T-helper 2 cell treated with Interferon-gamma antibody and Interleukin-4, amounts not matched to agents 5 μg/mL and 100 μg/mL, for 36 hours (primary cell): ENCODE measurements at regions not wholly inside any gene's neighbourhood (a gene's known extent, or its start where the extent isn't known, plus 50 kb on each side); places are given as distances from the start of the nearest gene placed in this dataset.

Experiments
- DNase-seq: peaks from one replicate; pipeline ENCODE4 v3.0.0; 2021; ENCODE audit warnings: low spot score
- H3K27ac Mint-ChIP-seq: one replicate; pipeline ENCODE4 v1.8.0; 2021; ENCODE audit warnings: mild to moderate bottlenecking, mixed read lengths
- H3K27me3 Mint-ChIP-seq: one replicate; pipeline ENCODE4 v1.8.0; 2021; ENCODE audit warnings: low read depth, mixed read lengths
- H3K36me3 Mint-ChIP-seq: one replicate; pipeline ENCODE4 v1.8.0; 2021; ENCODE audit warnings: low read depth, mixed read lengths
- H3K4me1 Mint-ChIP-seq: one replicate; pipeline ENCODE4 v1.8.0; 2021; ENCODE audit warnings: low read depth, mixed read lengths
- H3K4me3 Mint-ChIP-seq: one replicate; pipeline ENCODE4 v1.8.0; 2022; ENCODE audit warnings: mild to moderate bottlenecking, moderate library complexity, mixed read lengths
- H3K9me3 Mint-ChIP-seq: one replicate; pipeline ENCODE4 v1.8.0; 2021; ENCODE audit warnings: mixed read lengths

DNA sequence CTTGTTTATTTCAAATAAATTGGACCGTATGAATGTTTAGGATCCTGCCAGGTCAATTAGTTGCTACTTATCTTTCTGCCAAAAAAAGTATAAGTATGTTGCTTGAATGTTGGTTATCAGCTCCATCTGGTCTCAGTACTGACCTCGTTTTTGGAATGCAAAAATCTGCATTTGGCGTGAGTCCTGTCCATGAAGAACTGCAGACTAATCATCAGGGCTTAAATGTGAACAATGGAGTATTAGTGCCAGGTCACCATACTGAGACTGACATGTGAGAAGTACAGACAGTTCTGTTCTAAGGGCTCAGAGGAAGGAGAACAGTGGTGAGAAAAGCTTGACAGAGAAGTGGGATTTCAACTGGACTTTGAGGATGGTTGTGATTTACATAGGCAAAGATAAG is 393.1 kb upstream of the SLC14A2 start:
- no peak for DNase-seq
- Mint-ChIP-seq H3K4me1 (no peaks in the 10 kb centered on the region), H3K27me3 (peaks cover 3% of the 10 kb centered on the region), H3K9me3 (no peaks in the 10 kb centered on the region), H3K4me3 (no peak overlapping the region), H3K36me3 (no peaks in the 10 kb centered on the region), H3K27ac (no peak overlapping the region)

- Mint-ChIP-seq H3K9me3 (no peaks in the 10 kb centered on the region), H3K27me3 (no peaks in the 10 kb centered on the region), H3K4me1 (no peaks in the 10 kb centered on the region), H3K27ac (no peak overlapping the region), H3K4me3 (no peak overlapping the region), H3K36me3 (no peaks in the 10 kb centered on the region)
- DNase-seq: no peak
Measured at GRCh38 chr18:45227001-45227742, 388.1 kb upstream of the SLC14A2 start.

DNA sequence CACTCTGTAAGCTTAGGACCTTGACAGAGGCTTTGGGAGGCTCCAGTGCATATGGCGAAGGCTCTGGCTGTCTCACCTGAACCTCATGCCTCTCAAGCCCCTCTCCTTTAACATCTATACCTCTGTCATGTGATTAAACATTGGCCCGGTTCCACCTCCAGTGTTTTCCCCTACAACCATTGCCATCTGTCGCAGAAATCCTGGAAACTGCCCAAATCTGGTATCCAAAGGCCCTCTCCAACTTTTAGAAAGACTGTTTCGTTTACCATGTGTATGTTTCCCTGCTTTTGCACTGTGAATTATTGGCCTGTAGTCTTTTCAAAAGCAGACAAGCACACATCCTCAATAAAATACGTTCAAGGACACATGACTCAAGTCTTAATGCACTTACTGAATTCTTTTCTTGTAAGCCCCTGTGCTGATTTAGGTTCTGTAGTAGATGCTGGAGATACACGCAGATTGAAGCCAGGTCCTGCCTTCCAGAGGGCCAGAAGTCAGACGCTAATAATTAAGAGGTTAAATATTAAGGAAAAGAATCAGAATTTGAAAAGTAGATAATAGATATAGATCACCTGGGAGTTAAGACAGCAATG is 386.4 kb upstream of the SLC14A2 start:
- Mint-ChIP-seq H3K36me3 (no peaks in the 10 kb centered on the region), H3K27ac (no peak overlapping the region), H3K4me1 (no peaks in the 10 kb centered on the region), H3K4me3 (no peak overlapping the region), H3K9me3 (no peaks in the 10 kb centered on the region), H3K27me3 (no peaks in the 10 kb centered on the region)
- DNase-seq: no peak

GRCh38 chr18:45231617-45232016 is 383.7 kb upstream of the SLC14A2 start:
- no peak for DNase-seq
- Mint-ChIP-seq H3K9me3 (no peaks in the 10 kb centered on the region), H3K27me3 (no peaks in the 10 kb centered on the region), H3K4me1 (no peaks in the 10 kb centered on the region), H3K36me3 (no peaks in the 10 kb centered on the region), H3K4me3 (no peak overlapping the region), H3K27ac (no peak overlapping the region)

GRCh38 chr18:45232061-45232460 is 383.2 kb upstream of the SLC14A2 start:
- Mint-ChIP-seq H3K36me3 (no peaks in the 10 kb centered on the region), H3K9me3 (no peaks in the 10 kb centered on the region), H3K4me3 (no peak overlapping the region), H3K27me3 (no peaks in the 10 kb centered on the region), H3K27ac (no peak overlapping the region), H3K4me1 (no peaks in the 10 kb centered on the region)
- no peak for DNase-seq

DNA sequence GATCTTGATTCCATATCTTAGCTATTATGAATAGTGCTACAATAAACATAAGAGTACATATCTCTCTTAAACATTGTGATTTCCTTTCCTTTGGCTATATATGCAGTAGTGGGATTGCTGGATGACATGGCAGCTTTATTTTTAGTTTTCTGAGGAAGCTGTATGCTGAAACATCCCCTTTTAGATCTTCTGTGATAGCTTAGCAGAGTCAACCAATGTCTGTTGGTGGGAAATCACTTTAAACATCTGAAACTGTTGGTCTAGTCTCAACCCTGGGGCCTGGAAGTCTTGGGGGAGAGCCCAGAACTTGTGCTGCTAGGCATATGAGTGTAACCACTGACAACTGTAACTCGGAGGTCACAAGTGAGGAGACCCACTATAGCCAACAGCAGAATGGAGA is 378.6 kb upstream of the SLC14A2 start:
- Mint-ChIP-seq H3K9me3 (no peaks in the 10 kb centered on the region), H3K27me3 (no peaks in the 10 kb centered on the region), H3K36me3 (no peaks in the 10 kb centered on the region), H3K4me1 (no peaks in the 10 kb centered on the region), H3K4me3 (no peak overlapping the region), H3K27ac (no peak overlapping the region)
- no peak for DNase-seq

GRCh38 chr18:45237343-45238098 is 377.8 kb upstream of the SLC14A2 start:
- no peaks in the 10 kb centered on the region for H3K36me3 Mint-ChIP-seq
- no peaks in the 10 kb centered on the region for H3K9me3 Mint-ChIP-seq
- no peaks in the 10 kb centered on the region for H3K27me3 Mint-ChIP-seq
- H3K27ac Mint-ChIP-seq: no peak overlapping the region
- no peaks in the 10 kb centered on the region for H3K4me1 Mint-ChIP-seq
- no peak for DNase-seq
- H3K4me3 Mint-ChIP-seq: no peak overlapping the region

GRCh38 chr18:45241271-45241670 is 374.0 kb upstream of the SLC14A2 start:
- no peak for DNase-seq
- Mint-ChIP-seq H3K27ac (no peak overlapping the region), H3K36me3 (no peaks in the 10 kb centered on the region), H3K9me3 (no peaks in the 10 kb centered on the region), H3K4me3 (no peak overlapping the region), H3K27me3 (no peaks in the 10 kb centered on the region), H3K4me1 (no peaks in the 10 kb centered on the region)

DNA sequence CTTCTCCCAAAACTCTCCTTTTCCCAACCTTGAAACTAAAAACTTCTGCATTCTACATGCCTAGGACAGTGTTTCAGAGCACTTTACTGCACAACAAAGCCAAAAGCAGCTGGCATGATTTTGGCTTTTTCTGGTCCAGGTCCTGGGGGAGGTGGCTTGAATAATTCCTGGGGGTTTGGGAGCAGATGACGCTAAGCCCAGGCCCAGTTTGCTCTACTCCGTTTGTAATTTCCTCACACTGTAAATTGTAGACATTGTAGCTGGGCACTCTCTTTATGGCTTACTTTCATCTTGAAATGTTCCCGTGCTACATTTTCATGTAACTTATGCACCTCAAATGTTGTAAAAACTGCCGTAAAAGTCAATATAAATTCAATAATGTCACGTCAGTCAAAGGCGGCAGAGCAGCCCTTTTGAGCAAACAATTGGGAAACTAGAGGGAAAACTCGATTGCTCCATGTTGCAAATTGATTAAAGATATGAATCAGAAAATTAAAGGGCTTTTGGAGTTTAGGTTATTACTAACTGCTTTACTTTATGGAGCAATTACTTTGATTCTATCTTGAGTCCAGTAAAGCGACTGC is 373.2 kb upstream of the SLC14A2 start:
- Mint-ChIP-seq H3K9me3 (no peaks in the 10 kb centered on the region), H3K27ac (no peak overlapping the region), H3K27me3 (no peaks in the 10 kb centered on the region), H3K4me1 (no peaks in the 10 kb centered on the region), H3K4me3 (no peak overlapping the region), H3K36me3 (no peaks in the 10 kb centered on the region)
- no peak for DNase-seq

DNA sequence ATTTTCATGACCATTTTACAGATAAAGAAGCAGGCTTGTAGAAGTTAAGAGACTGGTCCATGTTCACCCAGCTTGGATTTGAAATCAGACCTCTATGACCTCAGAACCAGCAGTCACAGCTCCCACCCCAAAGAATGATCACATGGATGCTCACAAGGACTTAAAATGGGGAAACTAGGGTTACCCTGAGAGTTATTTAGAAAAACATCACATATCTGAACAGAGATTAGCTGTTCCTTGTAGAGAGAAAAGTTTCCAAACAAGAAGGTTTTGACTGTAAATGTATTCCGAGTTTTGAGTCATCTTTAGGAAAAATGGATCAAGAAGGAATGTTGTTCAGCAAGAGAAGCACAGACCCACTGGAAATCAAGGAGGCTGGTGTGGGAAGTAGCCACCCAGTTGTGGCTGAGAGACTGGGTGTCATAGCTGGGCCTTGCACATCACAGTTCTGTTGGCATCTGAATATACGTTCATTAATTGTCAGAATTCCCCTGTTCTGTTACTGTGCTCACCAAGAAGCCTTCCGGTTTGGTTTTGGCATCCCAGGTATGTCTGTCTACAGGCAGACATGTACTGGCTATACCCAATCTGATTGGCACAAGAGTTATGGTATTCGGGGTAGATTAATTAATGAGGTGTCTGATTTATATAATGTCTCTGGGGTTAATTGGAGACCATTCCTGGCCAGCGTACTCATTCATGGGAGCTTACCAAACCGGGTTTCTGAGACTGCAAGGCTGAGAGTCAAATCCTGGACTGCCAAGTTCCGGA is 371.8 kb upstream of the SLC14A2 start:
- Mint-ChIP-seq H3K27me3 (no peaks in the 10 kb centered on the region), H3K4me3 (no peak overlapping the region), H3K36me3 (no peaks in the 10 kb centered on the region), H3K9me3 (no peaks in the 10 kb centered on the region), H3K27ac (no peak overlapping the region), H3K4me1 (no peaks in the 10 kb centered on the region)
- no peak for DNase-seq

- Mint-ChIP-seq H3K4me3 (no peak overlapping the region), H3K27me3 (no peaks in the 10 kb centered on the region), H3K4me1 (no peaks in the 10 kb centered on the region), H3K36me3 (no peaks in the 10 kb centered on the region), H3K27ac (no peak overlapping the region), H3K9me3 (no peaks in the 10 kb centered on the region)
- no peak for DNase-seq
Measured at GRCh38 chr18:45245091-45245511, 370.2 kb upstream of the SLC14A2 start.

GRCh38 chr18:45248240-45248903 is 366.9 kb upstream of the SLC14A2 start:
- H3K27me3 Mint-ChIP-seq: no peaks in the 10 kb centered on the region
- no peak for DNase-seq
- no peaks in the 10 kb centered on the region for H3K9me3 Mint-ChIP-seq
- H3K4me3 Mint-ChIP-seq: no peak overlapping the region
- H3K36me3 Mint-ChIP-seq: no peaks in the 10 kb centered on the region
- H3K4me1 Mint-ChIP-seq: no peaks in the 10 kb centered on the region
- H3K27ac Mint-ChIP-seq: no peak overlapping the region

GRCh38 chr18:45249246-45249661 is 366.0 kb upstream of the SLC14A2 start:
- H3K27me3 Mint-ChIP-seq: no peaks in the 10 kb centered on the region
- no peak for DNase-seq
- no peaks in the 10 kb centered on the region for H3K9me3 Mint-ChIP-seq
- H3K36me3 Mint-ChIP-seq: no peaks in the 10 kb centered on the region
- H3K27ac Mint-ChIP-seq: no peak overlapping the region
- H3K4me3 Mint-ChIP-seq: no peak overlapping the region
- no peaks in the 10 kb centered on the region for H3K4me1 Mint-ChIP-seq
